22Rv1 (cell line): ENCODE measurements at regions not wholly inside any gene's neighbourhood (a gene's known extent, or its start where the extent isn't known, plus 50 kb on each side); places are given as distances from the start of the nearest gene placed in this dataset.

Experiments used
- ZFX ChIP-seq: fragments of 450-650 bp; IDR thresholded peaks from 2 replicates; pipeline ENCODE4 v1.6.1; 2017; ENCODE audit warnings: antibody characterized with exemption, borderline replicate concordance
- TF ChIP-seq, protein P1 (sequence below): fragments of 450-650 bp; IDR thresholded peaks from 2 replicates; pipeline ENCODE4 v1.5.1; 2017; ENCODE audit warnings: mild to moderate bottlenecking

DNA sequence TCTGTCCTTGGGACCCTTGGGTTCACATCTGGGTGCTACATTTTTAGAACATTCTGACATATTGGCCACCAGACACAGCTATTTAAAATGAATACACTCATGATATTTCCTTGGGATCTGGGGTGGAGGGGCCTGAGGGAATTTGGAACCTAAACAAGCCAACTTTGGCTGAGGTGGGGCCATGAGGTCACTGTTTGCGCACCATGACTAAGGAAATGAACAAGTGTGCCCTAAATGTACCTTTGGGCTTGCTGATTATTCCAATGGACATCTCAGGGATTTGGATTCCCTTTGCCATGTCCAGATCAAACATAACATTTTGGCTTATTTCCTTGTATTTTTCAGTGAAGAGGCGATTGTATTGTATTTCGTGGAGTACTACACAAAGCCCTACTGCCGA lies 80.5 kb upstream of the SEC11C start:
- TF ChIP-seq, protein P1, sequence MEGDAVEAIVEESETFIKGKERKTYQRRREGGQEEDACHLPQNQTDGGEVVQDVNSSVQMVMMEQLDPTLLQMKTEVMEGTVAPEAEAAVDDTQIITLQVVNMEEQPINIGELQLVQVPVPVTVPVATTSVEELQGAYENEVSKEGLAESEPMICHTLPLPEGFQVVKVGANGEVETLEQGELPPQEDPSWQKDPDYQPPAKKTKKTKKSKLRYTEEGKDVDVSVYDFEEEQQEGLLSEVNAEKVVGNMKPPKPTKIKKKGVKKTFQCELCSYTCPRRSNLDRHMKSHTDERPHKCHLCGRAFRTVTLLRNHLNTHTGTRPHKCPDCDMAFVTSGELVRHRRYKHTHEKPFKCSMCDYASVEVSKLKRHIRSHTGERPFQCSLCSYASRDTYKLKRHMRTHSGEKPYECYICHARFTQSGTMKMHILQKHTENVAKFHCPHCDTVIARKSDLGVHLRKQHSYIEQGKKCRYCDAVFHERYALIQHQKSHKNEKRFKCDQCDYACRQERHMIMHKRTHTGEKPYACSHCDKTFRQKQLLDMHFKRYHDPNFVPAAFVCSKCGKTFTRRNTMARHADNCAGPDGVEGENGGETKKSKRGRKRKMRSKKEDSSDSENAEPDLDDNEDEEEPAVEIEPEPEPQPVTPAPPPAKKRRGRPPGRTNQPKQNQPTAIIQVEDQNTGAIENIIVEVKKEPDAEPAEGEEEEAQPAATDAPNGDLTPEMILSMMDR: no peak
- no peak for TF ChIP-seq ZFX
